WTC11 (cell line): ENCODE measurements at regions not wholly inside any gene's neighbourhood (a gene's known extent, or its start where the extent isn't known, plus 50 kb on each side); places are given as distances from the start of the nearest gene placed in this dataset.

ENCODE experiments used
- ATAC-seq: fragments of 200-7000 bp; cut with Tn5 transposase; 2 replicates; pipeline ENCODE4 v1.10.0; 2021; ENCODE audit warnings: mild to moderate bottlenecking, moderate library complexity
- CTCF ChIA-PET: fragments of 300-600 bp; sonication (Branson Sonifier 250); formaldehyde crosslinking; loops from one replicate; lab custom pipeline; 2021; ENCODE audit warnings: antibody characterized with exemption; lab: Charles Lee
- POLR2A ChIA-PET: fragments of 350-600 bp; sonication (Branson Sonifier 250); formaldehyde crosslinking; loops from one replicate; lab custom pipeline; 2021; ENCODE audit warnings: antibody characterized with exemption; lab: Charles Lee
- DNase-seq: peaks from one replicate; pipeline ENCODE4 v3.0.0; 2021; ENCODE audit warnings: low spot score
- H3K27ac Mint-ChIP-seq: 2 replicates; pipeline ENCODE4 v1.8.0; 2021; ENCODE audit warnings: mixed read lengths
- H3K27me3 Mint-ChIP-seq: 2 replicates; pipeline ENCODE4 v1.8.0; 2021; ENCODE audit warnings: low read depth, mild to moderate bottlenecking, moderate library complexity, mixed read lengths
- H3K36me3 Mint-ChIP-seq: 2 replicates; pipeline ENCODE4 v1.8.0; 2021; ENCODE audit warnings: mixed read lengths
- H3K4me1 Mint-ChIP-seq: 2 replicates; pipeline ENCODE4 v1.8.0; 2022; ENCODE audit warnings: mixed read lengths
- H3K4me3 Mint-ChIP-seq: 2 replicates; pipeline ENCODE4 v1.8.0; 2021; ENCODE audit warnings: mild to moderate bottlenecking, moderate library complexity, mixed read lengths
- H3K9me3 Mint-ChIP-seq: 2 replicates; pipeline ENCODE4 v1.8.0; 2021; ENCODE audit warnings: mixed read lengths
- CBFB ChIP-seq: sonication (generic); formaldehyde crosslinking; IDR thresholded peaks from 2 replicates; pipeline ENCODE4 v1.8.1; 2022; ENCODE audit warnings: mild to moderate bottlenecking, low read depth, missing genetic modification reagents
- E2F4 ChIP-seq: sonication (generic); formaldehyde crosslinking; IDR thresholded peaks from 2 replicates; pipeline ENCODE4 v1.8.1; 2022; ENCODE audit warnings: low read depth, mild to moderate bottlenecking, moderate library complexity, missing genetic modification reagents, borderline replicate concordance
- E2F5 ChIP-seq: sonication (generic); formaldehyde crosslinking; IDR thresholded peaks from 2 replicates; pipeline ENCODE4 v1.8.1; 2022; ENCODE audit warnings: mild to moderate bottlenecking, moderate library complexity, missing genetic modification reagents
- ELF4 ChIP-seq: sonication (generic); formaldehyde crosslinking; IDR thresholded peaks from 2 replicates; pipeline ENCODE4 v1.8.1; 2022; ENCODE audit warnings: low read depth, mild to moderate bottlenecking, moderate library complexity, missing genetic modification reagents
- FOXK1 ChIP-seq: sonication (generic); formaldehyde crosslinking; IDR thresholded peaks from 2 replicates; pipeline ENCODE4 v1.8.0; 2022; ENCODE audit warnings: mild to moderate bottlenecking, moderate library complexity, missing genetic modification reagents
- HMGA2 ChIP-seq: fragments of 250-450 bp; sonication (Bioruptor Pico); IDR thresholded peaks from 2 replicates; pipeline ENCODE4 v1.4.0; 2021; ENCODE audit warnings: mild to moderate bottlenecking, moderate library complexity
- JUN ChIP-seq: sonication (generic); formaldehyde crosslinking; IDR thresholded peaks from 2 replicates; pipeline ENCODE4 v1.8.0; 2023; ENCODE audit warnings: mild to moderate bottlenecking, missing genetic modification reagents
- KAT7 ChIP-seq: sonication (generic); formaldehyde crosslinking; IDR thresholded peaks from 2 replicates; pipeline ENCODE4 v1.8.1; 2023; ENCODE audit warnings: missing genetic modification reagents, mild to moderate bottlenecking, borderline replicate concordance
- MXD4 ChIP-seq: fragments of 250-450 bp; sonication (Bioruptor Pico); IDR thresholded peaks from 2 replicates; pipeline ENCODE4 v1.8.0; 2021; ENCODE audit warnings: mild to moderate bottlenecking, moderate library complexity, borderline replicate concordance
- NR3C1 ChIP-seq: sonication (generic); formaldehyde crosslinking; conservative IDR thresholded peaks from 2 replicates; pipeline ENCODE4 v1.8.1; 2023; ENCODE audit warnings: low read depth, mild to moderate bottlenecking, missing genetic modification reagents
- RELA ChIP-seq: sonication (generic); formaldehyde crosslinking; IDR thresholded peaks from 2 replicates; pipeline ENCODE4 v1.8.1; 2022; ENCODE audit warnings: missing genetic modification reagents, mild to moderate bottlenecking, borderline replicate concordance
- SP1 ChIP-seq: sonication (generic); formaldehyde crosslinking; conservative IDR thresholded peaks from 2 replicates; pipeline ENCODE4 v1.8.1; 2022; ENCODE audit warnings: missing genetic modification reagents
- TCF7 ChIP-seq: sonication (generic); formaldehyde crosslinking; IDR thresholded peaks from 2 replicates; pipeline ENCODE4 v1.8.0; 2022; ENCODE audit warnings: mild to moderate bottlenecking, low read depth, missing genetic modification reagents, moderate library complexity
- TEAD4 ChIP-seq: sonication (generic); formaldehyde crosslinking; IDR thresholded peaks from 2 replicates; pipeline ENCODE4 v1.8.0; 2022; ENCODE audit warnings: mild to moderate bottlenecking, missing genetic modification reagents
- ZNF138 ChIP-seq: sonication (generic); formaldehyde crosslinking; conservative IDR thresholded peaks from 2 replicates; pipeline ENCODE4 v1.8.1; 2022; ENCODE audit warnings: mild to moderate bottlenecking, moderate library complexity, missing genetic modification reagents
- ZNF219 ChIP-seq: sonication (generic); formaldehyde crosslinking; IDR thresholded peaks from 2 replicates; pipeline ENCODE4 v1.8.0; 2023; ENCODE audit warnings: missing genetic modification reagents, mild to moderate bottlenecking, borderline replicate concordance
- ZNF232 ChIP-seq: sonication (generic); formaldehyde crosslinking; IDR thresholded peaks from 2 replicates; pipeline ENCODE4 v1.8.0; 2022; ENCODE audit warnings: mild to moderate bottlenecking, missing genetic modification reagents
- ZNF281 ChIP-seq: sonication (generic); formaldehyde crosslinking; IDR thresholded peaks from 2 replicates; pipeline ENCODE4 v1.8.0; 2023; ENCODE audit warnings: mild to moderate bottlenecking, missing genetic modification reagents
- ZNF423 ChIP-seq: fragments of 250-450 bp; sonication (Bioruptor Pico); IDR thresholded peaks from 2 replicates; pipeline ENCODE4 v2.1.2; 2022; ENCODE audit warnings: mild to moderate bottlenecking, moderate library complexity
- ZNF671 ChIP-seq: fragments of 250-450 bp; sonication (Bioruptor Pico); IDR thresholded peaks from 2 replicates; pipeline ENCODE4 v1.8.0; 2021; ENCODE audit warnings: mild to moderate bottlenecking
- TF ChIP-seq, protein P1 (sequence below): sonication (generic); formaldehyde crosslinking; conservative IDR thresholded peaks from 2 replicates; pipeline ENCODE4 v1.8.1; 2023; ENCODE audit warnings: mild to moderate bottlenecking, low read depth, missing genetic modification reagents, moderate library complexity
- TF ChIP-seq, protein P2 (sequence below): fragments of 250-450 bp; sonication (Bioruptor Pico); conservative IDR thresholded peaks from 2 replicates; pipeline ENCODE4 v1.9.0; 2021; ENCODE audit warnings: mild to moderate bottlenecking
- TF ChIP-seq, protein P3 (sequence below): sonication (generic); formaldehyde crosslinking; IDR thresholded peaks from 2 replicates; pipeline ENCODE4 v1.8.0; 2022; ENCODE audit warnings: mild to moderate bottlenecking, missing genetic modification reagents

DNA sequence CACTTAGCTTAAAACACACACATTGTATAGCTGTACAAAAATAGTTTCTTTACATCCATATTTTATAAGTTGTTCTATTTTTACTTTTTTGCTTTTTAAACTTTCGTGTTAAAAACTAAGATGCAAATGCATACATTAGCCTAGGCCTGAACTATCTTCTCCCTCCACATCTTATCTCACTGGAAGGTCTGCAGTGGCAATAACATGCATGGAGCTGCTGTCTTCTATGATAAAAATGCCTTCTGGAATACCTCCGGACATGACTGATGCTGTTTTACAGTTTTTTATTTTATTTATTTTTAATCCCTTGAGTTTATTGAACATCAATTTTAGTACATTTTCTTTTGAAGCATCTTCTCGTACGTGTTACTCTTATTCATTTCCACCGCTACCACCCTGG is 112.3 kb upstream of the TSPAN8 start:
- no peak overlapping the region for H3K4me3 Mint-ChIP-seq

DNA sequence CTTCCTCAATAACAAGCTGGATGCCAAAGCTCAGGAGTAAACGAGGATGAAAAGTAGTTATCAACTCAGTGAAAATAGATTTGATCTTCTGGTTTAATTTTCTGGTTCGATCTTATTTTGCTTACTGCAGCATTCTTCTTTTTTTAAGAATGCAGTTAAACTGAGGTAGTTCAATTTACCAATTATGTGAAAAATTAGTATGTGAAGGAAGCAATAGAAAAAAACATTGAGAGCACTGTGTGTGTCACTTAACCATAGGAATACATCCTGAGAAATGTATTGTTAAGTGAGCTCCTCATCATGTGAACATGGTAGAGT is 111.4 kb upstream of the TSPAN8 start:
- H3K4me3 Mint-ChIP-seq: no peak overlapping the region
- H3K27me3 Mint-ChIP-seq: no peaks in the 10 kb centered on the region
- H3K9me3 Mint-ChIP-seq: 0 out of 2 replicates have a peak, but pooled peaks cover 4% of the 10 kb centered on the region
- H3K27ac Mint-ChIP-seq: no peak overlapping the region
- DNase-seq (no peak), ATAC-seq (no peak)
- ChIA-PET POLR2A (no interaction called here), CTCF (no interaction called here)
- H3K36me3 Mint-ChIP-seq: no peaks in the 10 kb centered on the region
- H3K4me1 Mint-ChIP-seq: no peaks in the 10 kb centered on the region
- TF ChIP-seq ZNF219 (no peak), ZNF138 (no peak), NR3C1 (CRISPR knock-in tag) (no peak), ZNF423 (CRISPR knock-in tag) (no peak)
- TF ChIP-seq, all 79 proteins: peak for 0

More for the DNA sequence above, 112.3 kb upstream of the TSPAN8 start:
- TF ChIP-seq ELF4 (CRISPR knock-in tag) (no peak), TEAD4 (CRISPR knock-in tag) (no peak)
- TF ChIP-seq, all 79 proteins: peak for 0
- ChIA-PET POLR2A (no interaction called here), CTCF (no interaction called here)
- ATAC-seq (no peak), DNase-seq (no peak)
- Mint-ChIP-seq H3K27me3 (no peaks in the 10 kb centered on the region), H3K36me3 (no peaks in the 10 kb centered on the region), H3K4me1 (no peaks in the 10 kb centered on the region), H3K27ac (no peak overlapping the region), H3K9me3 (0 out of 2 replicates have a peak, but pooled peaks cover 4% of the 10 kb centered on the region)

DNA sequence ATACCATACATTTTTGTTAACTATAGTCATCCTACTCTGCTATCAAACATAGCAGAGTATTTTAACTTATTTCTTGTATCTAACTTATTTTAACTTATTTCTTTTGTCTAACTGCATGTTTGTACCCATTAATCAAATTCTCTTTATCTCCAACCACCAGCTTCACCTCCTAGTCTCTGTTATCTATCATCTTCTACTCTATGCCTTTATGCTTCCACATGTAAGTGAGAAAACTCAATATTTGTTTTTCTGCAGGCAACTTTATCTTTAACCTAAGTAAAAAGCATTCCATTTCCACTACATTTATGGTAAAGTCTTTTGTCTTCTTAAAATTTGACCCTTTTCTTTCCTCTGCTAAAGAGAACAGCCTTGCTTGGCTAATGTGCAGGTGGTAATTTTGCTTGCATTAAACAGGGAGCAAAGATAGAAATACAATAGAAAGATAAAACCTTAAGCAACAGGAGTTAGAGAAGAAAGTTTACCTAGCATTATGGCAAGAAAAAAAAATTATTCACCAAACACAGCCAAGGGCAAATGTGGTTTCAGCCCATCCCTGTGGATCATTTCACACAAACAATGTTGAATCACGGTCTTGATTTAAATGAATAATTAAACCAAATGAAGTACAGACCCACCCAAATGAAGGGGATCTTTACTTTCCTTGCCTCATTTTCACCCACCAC is 110.9 kb upstream of the TSPAN8 start:
- ChIA-PET CTCF (no interaction called here), POLR2A (no interaction called here)
- Mint-ChIP-seq H3K4me3 (no peak overlapping the region), H3K4me1 (no peaks in the 10 kb centered on the region), H3K27me3 (no peaks in the 10 kb centered on the region), H3K36me3 (no peaks in the 10 kb centered on the region), H3K27ac (no peak overlapping the region), H3K9me3 (0 out of 2 replicates have a peak, but pooled peaks cover 4% of the 10 kb centered on the region)
- DNase-seq: no peak
- no peak for ATAC-seq
- TF ChIP-seq HMGA2 (CRISPR knock-in tag): no peak
- no peak for TF ChIP-seq JUN (CRISPR knock-in tag)
- TF ChIP-seq KAT7 (CRISPR knock-in tag): no peak
- no peak for TF ChIP-seq TCF7
- TF ChIP-seq RELA (CRISPR knock-in tag): no peak
- no peak for TF ChIP-seq SP1 (CRISPR knock-in tag)
- TF ChIP-seq CBFB (CRISPR knock-in tag): no peak
- no peak for TF ChIP-seq FOXK1
- TF ChIP-seq ZNF281 (CRISPR knock-in tag): no peak
- TF ChIP-seq, protein P1, sequence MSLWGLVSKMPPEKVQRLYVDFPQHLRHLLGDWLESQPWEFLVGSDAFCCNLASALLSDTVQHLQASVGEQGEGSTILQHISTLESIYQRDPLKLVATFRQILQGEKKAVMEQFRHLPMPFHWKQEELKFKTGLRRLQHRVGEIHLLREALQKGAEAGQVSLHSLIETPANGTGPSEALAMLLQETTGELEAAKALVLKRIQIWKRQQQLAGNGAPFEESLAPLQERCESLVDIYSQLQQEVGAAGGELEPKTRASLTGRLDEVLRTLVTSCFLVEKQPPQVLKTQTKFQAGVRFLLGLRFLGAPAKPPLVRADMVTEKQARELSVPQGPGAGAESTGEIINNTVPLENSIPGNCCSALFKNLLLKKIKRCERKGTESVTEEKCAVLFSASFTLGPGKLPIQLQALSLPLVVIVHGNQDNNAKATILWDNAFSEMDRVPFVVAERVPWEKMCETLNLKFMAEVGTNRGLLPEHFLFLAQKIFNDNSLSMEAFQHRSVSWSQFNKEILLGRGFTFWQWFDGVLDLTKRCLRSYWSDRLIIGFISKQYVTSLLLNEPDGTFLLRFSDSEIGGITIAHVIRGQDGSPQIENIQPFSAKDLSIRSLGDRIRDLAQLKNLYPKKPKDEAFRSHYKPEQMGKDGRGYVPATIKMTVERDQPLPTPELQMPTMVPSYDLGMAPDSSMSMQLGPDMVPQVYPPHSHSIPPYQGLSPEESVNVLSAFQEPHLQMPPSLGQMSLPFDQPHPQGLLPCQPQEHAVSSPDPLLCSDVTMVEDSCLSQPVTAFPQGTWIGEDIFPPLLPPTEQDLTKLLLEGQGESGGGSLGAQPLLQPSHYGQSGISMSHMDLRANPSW (CRISPR knock-in tag): no peak
- no peak for TF ChIP-seq E2F4 (CRISPR knock-in tag)
- no peak for TF ChIP-seq MXD4 (CRISPR knock-in tag)
- TF ChIP-seq, protein P2, sequence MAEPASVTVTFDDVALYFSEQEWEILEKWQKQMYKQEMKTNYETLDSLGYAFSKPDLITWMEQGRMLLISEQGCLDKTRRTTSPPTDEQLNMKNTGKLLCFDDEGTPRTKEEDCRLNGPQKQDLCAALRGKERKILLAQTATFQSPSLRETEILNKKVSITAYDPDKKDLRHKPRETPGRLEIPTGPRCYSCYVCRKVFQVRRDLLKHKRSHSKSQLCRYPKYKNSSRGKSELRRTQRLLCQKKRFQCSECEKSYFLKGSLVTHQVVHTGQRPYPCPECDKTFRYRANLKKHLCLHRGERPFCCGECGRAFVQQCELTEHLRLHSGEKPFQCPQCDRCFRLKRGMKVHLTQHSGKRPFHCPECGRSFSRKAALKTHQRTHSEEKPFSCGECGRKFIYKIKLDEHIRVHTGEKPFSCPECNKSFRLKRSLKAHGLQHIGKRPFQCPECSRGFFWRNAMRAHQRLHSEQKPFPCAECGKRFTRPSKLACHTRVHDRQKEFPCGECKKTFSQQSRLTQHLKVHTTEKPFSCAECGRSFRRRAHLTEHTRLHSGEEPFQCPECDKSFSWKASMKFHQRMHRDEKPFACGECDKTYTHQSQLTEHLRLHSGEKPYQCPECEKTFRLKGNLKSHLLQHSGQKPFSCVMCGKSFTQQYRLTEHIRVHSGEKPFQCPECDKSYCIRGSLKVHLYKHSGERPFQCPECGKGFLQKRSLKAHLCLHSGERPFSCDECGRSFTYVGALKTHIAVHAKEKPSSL: no peak
- TF ChIP-seq E2F5 (CRISPR knock-in tag): no peak
- TF ChIP-seq, protein P3, sequence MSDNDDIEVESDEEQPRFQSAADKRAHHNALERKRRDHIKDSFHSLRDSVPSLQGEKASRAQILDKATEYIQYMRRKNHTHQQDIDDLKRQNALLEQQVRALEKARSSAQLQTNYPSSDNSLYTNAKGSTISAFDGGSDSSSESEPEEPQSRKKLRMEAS (CRISPR knock-in tag): no peak
- no peak for TF ChIP-seq ZNF232 (CRISPR knock-in tag)
- TF ChIP-seq NR3C1 (CRISPR knock-in tag): no peak
- TF ChIP-seq ZNF671 (CRISPR knock-in tag): no peak
